G401 (cell line): ENCODE measurements at regions not wholly inside any gene's neighbourhood (a gene's known extent, or its start where the extent isn't known, plus 50 kb on each side); places are given as distances from the start of the nearest gene placed in this dataset.

Source experiments
- DNase-seq: peaks from one replicate; pipeline ENCODE4 v3.0.0-alpha.2; 2015; ENCODE audit warnings: low spot score
- in situ Hi-C: cut with HindIII; loops from 2 replicates; pipeline ENCODE4 v1.10.0; 2016; ENCODE audit warnings: low sequenced_read_pairs, mixed read lengths

DNA sequence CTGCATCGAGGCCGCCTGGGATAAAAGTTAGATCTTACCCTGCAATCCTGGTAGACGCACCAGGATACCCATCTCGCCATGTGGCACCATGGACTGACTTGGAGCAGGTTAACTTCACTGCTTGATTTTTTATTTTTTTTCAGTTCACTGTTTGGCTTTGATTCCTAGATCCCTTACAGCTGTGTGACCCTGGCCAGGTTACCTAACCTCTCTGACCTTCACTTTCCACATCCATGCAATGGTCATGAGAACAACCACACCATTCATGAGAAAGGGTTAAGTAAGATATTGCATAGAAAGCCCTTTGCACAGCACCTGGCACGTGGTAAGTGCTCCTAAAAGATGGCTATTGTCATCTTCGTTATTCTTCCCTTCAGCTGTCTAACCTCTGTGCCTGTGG, 230.5 kb downstream of the SOX9 start:
- in situ Hi-C loops = no loop called here
- DNase-seq = no peak

DNA sequence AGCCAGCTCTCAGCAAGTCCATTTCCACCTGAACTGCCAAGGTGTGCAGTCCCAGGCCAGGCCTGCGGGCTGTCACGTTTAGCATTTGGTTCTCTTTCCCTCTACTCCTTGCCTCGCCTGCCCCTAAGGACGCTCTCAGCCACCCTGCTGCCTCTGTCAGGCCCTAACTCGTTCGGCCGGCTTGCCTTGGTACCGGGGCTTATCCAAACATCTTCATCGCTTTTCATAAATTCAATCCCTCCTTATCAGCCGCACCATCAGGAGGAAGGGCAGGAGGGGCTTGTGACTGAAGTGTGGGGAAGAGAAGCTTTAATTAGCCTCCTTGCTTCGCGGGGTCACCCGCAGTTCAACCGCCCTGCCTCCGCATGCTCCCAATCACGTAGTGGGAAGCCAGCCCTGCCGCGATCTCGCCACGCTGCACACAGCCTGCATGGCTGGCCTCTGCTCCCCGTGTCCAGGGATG, 231.1 kb downstream of the SOX9 start:
- DNase-seq = peak; percentile 45
- in situ Hi-C loops = no loop called here

DNA sequence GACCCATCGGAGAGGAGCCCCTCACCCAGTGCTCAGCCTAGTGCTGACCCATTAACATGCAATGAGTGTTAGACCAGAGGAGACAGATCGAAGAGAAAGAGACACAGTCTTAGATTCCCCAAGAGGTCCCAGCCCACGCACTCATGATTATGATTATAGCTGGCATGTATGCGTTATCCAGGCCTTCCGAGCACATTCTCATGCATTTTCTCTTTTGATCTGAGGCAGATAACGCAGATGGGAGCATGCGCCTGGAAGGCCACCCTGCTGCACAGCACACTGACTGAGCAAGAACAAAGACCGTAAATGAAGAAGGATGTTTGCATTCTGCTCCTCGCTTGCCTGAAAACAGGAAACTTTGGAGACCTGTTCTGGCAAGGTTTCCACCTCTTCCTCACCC, 232.7 kb downstream of the SOX9 start:
- in situ Hi-C loops = no loop called here
- DNase-seq = no peak

DNA sequence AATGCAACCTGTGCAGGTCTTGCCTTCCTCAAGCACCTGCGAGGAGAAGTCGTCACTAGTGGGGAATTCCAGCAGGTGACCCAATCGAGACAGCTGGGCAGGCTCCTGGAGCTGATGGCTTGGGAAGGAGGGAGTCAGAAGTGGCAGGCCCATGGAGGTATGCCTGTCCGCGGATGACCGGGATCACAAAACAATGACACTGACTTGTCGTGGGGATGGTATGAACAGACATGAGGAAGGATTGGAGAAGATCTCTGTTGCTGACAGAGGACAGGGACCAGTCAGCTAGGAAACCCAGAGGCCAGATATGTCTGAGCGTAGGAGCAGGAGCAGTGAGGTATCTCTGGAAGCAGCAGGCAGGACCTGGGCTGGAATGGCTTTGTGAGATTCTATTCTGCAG, 233.3 kb downstream of the SOX9 start:
- in situ Hi-C loops = no loop called here
- DNase-seq = no peak

DNA sequence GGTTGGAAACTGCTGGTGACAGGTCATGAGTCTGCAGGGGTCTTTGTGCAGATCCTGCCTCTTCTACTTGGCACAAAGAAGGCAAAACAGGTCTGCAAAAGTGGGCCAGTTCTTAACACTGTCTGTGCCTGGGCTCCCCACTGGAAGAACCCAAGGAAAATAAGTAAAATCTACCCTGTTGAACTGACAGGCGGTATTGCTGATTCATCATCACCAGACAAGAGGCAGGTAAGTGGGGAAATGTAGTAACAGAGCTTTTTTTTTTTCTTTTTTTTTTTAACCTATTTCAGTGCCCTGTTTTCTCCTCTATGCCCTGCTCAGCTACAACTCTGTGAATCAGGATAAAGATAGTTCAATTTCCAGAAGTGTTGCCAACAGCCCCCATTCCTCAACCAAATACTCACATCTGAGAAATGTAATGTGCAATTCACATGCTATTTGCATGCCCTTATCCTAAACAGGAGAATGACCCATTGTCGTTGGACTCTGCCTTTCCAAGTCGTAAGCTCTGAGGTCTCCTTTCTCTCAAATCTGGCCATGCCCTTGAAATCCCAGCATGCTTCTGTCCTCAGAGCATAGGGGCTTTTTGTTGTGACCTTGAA, 237.0 kb downstream of the SOX9 start:
- DNase-seq = no peak
- in situ Hi-C loops = no loop called here

DNA sequence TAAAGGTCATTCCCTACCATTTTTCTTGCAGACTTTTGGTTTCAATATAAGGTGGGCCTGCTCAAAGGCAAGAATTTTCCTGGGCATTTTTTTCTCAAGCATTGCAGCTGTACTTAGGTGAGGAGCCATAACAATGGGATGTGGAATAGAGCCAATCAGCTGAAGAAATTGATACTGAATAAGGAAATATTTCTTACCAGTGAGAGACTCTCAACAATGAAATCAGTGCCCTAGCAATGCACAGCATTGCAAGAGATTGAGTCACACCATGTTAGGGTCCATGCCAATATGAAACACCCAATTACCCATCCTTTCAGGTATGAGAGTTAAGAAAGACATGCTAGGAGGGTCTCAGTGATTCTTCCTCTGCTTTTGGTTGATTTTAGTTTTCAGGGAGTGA, 237.6 kb downstream of the SOX9 start:
- DNase-seq = no peak
- in situ Hi-C loops = no loop called here

DNA sequence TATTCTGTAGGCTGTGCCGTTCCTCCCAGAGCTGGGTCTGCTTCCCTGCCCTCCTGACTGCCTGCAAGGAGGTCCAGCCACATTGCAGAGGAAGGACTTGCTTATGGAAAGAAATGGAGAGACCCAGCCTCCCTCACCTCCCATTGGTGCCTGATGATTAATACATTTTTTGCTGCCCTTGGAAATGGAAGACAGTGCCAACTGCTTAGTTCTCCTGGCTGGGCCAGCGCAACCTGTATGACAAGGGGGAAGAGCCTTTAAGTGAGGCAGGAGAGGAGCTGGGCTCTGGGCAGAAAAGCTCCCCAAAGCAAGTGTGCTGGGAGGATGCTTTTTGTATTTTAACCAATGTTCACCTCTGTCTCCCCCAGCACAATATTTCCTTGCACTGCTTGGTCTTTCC, 238.5 kb downstream of the SOX9 start:
- DNase-seq = no peak
- in situ Hi-C loops = no loop called here

DNA sequence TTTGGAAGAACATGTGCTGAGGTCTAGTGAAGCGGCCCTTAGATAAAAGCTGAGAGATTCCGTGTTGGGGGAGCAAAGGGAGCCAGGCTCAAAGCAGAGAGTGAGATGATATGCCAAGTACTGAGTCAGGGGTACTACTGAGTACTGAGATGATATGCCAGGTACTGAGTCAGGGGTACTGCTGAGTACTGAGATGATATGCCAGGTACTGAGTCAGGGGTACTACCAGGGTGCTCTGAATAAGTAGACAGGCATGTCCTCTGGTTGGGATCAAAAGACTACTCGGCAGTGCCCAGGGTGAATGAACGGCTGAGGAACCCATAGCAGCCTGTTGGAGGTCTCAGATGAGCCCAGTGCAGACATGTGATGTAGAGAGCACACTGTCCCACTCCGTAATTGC, 239.0 kb downstream of the SOX9 start:
- in situ Hi-C loops = no loop called here
- no peak for DNase-seq

DNA sequence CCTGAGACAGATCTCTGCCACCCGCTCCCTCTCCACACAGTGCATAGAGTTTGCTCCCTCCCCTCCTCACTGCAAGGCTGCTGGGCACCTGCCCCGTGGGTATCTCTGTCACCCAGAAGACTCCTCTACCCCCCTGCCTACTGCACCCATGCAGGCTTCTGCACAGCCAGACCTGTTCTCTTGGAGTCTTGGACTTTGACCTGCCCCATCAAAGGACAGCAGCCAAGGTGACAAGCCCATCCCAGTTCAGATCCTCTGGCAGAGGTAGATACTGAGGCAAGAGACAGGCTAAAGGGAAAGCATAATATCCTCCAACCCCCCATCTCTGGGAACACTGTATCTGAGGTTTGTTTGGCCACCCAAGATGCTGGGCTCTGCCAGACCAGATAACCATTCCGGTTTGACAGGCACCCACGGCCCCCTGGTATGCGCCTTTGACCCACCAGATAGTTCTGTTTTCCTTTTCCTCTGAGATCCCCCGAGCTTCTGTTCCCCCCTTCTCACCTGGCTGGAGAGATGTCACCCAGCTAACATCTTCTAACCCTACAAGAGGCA, 239.6 kb downstream of the SOX9 start:
- no peak for DNase-seq

DNA sequence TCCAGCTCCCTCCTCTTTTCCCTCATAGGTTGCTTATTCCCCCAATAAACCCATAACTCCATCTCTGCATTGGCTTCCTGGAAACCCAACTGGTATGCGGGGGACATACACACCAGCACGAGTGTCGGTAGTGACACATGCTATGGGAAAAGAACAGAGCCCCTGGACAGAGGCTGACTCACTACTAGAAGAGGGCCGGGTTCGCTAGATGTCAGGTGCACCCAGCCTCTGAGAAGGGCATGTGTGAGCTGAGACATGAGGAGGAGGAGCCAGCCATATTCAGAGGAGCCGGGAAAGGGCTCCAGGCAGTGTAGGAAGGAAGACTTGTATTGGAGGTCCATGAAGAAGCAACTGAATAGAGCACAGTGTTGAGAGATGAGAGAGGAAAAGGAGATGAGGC, 241.1 kb downstream of the SOX9 start:
- DNase-seq = no peak
- in situ Hi-C loops = no loop called here

More for the DNA sequence above, 239.6 kb downstream of the SOX9 start:
- in situ Hi-C loops = no loop called here

DNA sequence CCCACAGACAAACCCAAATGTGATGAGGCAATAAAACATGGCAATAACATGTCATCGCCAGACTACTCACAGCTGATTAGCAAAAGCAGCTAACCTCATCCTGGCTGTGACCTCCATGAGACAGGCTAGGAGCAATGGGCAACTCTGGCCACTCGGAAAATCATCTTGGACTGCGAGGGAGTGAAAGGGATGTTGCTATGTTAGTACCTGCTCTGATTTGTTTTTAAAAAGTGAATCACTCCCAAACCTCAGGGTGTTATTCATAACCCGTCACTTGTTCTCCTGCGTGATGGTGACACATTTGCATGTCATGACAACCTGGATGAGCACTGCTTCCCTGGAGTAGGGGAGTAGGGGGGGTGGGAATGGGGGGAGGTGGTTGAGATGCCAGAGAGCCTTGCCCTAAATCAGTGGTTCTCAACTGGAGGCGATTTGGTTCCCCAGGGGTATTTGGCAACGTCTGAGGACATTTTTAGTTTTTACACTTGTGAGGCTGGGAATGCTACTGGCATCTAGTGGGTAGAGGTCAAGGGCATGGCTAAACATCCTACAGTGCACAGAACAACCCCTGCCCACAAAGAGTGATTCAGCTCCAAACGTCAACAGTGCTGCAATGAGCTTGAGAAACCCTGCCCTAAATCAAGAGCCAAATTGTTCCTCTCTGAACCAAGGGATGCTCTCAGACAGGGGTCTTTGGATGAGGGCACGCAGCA, 241.7 kb downstream of the SOX9 start:
- DNase-seq = no peak
- in situ Hi-C loops = no loop called here

DNA sequence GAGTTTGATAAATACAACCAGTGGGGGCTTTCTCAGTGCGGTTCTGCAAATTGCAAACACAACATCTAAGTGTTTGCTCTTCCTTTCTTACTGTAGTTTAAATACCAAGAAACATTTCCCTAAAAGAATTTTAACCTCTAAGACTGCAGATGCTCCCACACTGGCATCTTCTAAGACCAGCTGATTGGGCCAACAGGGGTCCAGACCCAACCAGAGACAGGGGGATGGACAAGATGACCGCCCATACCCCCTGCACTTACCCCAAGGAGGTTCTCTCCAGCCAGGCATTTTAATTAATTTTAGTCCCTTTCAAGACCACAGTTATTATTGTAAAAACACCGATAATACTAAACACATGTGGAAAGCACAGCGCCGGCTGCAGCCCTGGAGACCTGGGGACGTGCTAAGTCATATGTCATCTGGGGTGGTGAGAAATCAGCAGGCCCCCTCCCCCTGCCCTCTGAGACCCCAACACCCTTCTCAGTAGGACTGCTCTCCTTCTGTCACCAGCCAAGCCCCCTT, 242.3 kb downstream of the SOX9 start:
- DNase-seq = no peak
- in situ Hi-C loops = no loop called here

DNA sequence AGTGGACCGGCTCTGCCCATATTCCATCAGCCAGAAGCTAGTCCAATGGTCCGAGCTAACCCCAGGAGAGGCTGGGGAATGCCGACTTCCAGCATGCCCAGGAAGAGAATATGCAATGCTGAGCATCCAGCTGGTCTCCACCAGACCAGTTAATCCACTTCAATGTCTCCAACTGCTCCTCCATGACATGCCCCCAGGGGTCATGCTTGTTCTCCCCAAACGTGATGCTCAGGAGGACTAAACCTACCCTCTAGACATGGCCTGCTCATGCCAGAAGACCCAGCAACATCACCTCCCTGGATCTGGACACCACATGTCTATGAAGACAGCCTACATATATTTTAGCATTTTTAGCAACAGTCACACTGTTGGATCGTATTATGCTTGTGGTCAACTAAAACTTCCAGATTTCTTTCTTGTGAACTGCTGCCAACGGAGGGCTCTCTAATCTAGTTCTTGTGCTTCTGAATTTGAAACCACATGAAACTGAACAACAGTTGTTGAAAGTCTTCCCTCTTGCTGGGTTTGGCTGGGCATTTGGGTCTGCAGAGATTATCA, 245.1 kb downstream of the SOX9 start:
- DNase-seq = no peak
- in situ Hi-C loops = no loop called here

DNA sequence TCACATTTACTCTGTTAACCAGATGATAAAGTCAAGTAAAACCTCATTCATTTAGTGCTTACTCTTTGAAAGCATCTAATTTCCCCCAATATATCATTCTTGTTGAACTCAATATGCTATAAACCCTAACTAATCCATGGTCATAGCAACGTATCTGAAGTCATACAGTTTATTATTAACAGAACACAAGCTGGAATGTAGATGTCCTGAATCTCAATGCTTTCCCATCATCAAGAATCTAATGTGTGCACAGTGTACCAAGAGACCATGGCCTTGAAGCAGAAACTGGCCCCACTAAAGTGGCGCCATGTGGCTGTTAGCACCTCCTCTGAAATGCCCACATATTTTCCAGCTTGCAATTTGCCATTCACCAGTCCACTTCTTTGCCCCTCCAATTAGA, 245.8 kb downstream of the SOX9 start:
- DNase-seq = no peak
- in situ Hi-C loops = no loop called here

DNA sequence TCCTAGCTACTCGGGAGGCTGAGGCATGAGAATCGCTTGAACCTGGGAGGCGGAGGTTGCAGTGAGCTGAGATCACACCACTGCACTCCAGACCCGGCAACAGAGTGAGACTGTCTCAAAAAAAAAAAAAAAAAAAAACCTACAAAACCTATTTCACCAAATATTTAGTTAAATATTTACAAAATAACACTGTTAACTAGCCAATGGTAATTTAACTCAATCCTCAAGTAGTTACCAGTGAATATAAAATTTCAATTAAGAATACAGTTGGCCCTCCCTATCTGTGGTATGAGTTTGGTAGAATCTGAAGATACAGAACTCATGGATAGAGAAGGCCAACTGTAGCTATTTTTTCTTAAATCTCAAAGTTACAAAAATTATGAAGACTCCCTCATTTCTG, 247.4 kb downstream of the SOX9 start:
- in situ Hi-C loops = no loop called here

DNA sequence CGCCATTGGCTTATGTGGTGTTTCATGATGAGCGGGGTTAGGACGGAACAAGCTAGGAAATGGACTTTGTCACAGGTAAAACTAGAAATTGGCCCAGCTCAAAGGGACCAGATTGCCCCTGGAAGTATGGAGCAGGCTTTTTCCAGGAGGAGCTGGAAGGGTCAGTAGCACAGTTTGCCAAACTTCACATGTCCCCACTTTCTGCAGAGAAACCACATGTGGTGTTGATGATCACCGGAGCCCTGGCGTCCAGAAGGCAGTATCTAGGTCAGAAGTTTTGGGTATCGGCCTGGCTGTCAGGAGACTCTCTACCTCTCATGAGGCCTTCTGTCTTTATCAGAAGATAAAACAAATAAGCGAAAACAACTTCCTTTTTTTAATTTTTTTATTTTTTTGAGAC, 248.5 kb downstream of the SOX9 start:
- DNase-seq = peak; percentile 94
- in situ Hi-C loops = no loop called here

More for the DNA sequence above, 247.4 kb downstream of the SOX9 start:
- no peak for DNase-seq

DNA sequence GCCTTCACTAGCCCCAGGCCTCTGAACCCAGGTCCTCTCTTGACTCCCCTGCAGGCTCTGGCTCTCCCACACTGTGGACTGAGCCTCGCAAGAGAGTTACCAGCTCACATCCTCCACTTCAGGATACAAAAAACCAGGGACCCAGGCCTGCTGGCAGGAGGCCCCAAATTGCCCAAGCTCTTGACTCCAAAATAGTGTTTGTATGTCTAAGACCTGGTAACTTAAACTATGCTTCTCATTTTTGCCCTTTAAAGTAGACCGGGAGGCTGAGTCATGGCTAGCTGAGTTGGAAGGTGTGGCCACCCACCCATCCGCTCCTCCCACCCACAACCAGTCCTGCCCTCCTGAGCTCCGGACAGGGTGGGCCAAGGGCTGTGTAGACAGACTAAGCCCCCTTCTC, 250.0 kb downstream of the SOX9 start:
- no peak for DNase-seq
- in situ Hi-C loops = no loop called here

DNA sequence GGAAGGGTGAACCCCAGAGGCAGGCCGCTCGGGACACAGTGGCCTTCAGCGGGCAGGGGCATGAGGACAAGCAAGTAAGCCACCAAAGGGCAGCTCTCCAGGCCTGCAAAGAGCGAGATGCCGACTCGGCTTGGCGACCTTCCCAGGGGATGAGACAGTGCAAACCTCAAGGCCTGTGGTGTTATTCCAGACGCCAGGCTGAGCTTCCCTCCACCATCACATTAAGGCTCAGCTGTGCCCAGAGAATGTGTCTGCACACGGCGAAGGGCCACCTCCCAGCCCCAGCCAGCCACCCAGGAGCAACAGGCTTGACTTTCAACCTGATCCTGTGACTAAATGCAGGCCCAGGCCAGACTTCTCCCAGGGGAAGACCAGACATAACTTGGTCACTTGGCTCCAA, 251.4 kb downstream of the SOX9 start:
- DNase-seq = no peak
- in situ Hi-C loops = no loop called here

DNA sequence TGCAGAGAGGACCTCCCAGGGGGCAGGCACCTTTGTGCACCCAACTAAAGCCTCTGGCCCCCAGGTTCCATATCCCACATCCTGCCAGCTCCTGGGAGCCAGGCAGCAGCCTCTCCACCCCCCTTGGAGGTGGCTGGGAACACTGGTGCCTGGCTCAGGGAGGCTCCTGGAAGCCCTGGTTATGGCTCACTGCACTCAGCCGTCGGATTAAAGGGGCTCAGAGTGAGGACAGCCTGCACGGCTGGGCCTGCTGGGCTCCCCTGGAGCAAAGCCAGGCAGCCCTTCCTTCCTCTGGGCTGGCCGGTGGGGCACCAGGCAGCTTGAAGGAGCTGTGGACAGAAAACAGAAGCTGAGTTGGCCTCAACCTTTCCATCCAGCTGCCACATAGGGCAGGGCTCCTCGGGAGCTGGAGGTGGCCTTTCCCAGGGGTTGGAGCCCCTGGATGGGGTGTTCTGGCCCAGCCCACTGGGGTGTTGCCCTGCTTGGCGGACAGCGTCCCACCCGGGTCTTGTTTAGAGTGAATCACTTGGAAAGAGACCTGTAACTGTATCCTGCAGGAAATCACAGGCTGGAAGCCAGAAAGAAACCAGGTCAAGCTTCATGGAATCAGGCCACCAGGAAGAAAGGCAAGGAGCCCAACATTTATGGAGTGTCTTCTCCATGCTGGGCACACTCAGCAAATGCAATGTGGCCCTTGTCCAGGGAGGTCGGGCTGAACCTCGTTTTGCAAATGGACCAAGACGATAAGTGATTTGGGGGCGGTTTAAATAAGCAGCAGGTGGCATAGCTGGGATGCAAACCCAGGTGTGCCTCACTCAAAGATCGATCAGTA, 253.3 kb downstream of the SOX9 start:
- DNase-seq = peak; percentile 93
- in situ Hi-C loops = no loop called here
